ENCODE measurements at regions not wholly inside any gene's neighbourhood (a gene's known extent, or its start where the extent isn't known, plus 50 kb on each side); places are given as distances from the start of the nearest gene placed in this dataset.

GRCh38 chr2:16062471-16063250 is 122.3 kb downstream of the MYCN start:
- no peak for DNase-seq (ENCODE audit: low spot score)
- TF ChIP-seq GABPA (IDR thresholded peaks at IDR 0.05 in 1 of 2, conservative IDR thresholded peaks at IDR 0.05 in 1 of 2) (no peak), HNF4G (IDR thresholded peaks at IDR 0.05) (no peak), CTCF (IDR thresholded peaks at IDR 0.05; ENCODE audit: low read depth, low read length, missing input control) (no peak), RXRA (IDR thresholded peaks at IDR 0.05) (no peak), FOXA2 (IDR thresholded peaks at IDR 0.05) (no peak), RAD21 (IDR thresholded peaks at IDR 0.05) (no peak), SP1 (IDR thresholded peaks at IDR 0.05) (no peak), JUND (IDR thresholded peaks at IDR 0.05) (no peak), HNF4A (conservative IDR thresholded peaks at IDR 0.05) (no peak), ZBTB33 (IDR thresholded peaks at IDR 0.05) (no peak)
- TF ChIP-seq, protein P1, sequence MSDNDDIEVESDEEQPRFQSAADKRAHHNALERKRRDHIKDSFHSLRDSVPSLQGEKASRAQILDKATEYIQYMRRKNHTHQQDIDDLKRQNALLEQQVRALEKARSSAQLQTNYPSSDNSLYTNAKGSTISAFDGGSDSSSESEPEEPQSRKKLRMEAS (IDR thresholded peaks at IDR 0.05), result no peak
- H3K9me3 ChIP-seq (ENCODE audit: control insufficient read depth in 4 of 4, low read length in 3 of 4), result peaks cover 2 to 13% (median 4%) of the 10 kb centered on the region in 4 donors
- no peaks in the 10 kb centered on the region for H3K4me1 ChIP-seq (ENCODE audit: control insufficient read depth in 4 of 4, insufficient read depth in 4 of 4, low read length in 3 of 4)
- no peaks in the 10 kb centered on the region for H3K27me3 ChIP-seq (ENCODE audit: control insufficient read depth in 4 of 4, insufficient read depth in 4 of 4, low read length in 3 of 4)
- no peaks in the 10 kb centered on the region for H3K36me3 ChIP-seq (ENCODE audit: control insufficient read depth in 4 of 4, insufficient read depth in 3 of 4, low read depth in 1 of 4, low read length in 3 of 4)
- no peak overlapping the region for H3K27ac ChIP-seq (ENCODE audit: low read depth in 1 of 2, low read length in 2 of 2)
- H3K9ac ChIP-seq (ENCODE audit: low read depth in 1 of 2, low read length in 2 of 2), result no peak overlapping the region
- no peak overlapping the region for H3K4me3 ChIP-seq (ENCODE audit: low read depth in 1 of 3, low read length in 3 of 3)
- WGBS, result 77% methylated on average over 1 of the region's 1 CpG

- Histone ChIP-seq H3K9ac (ENCODE audit: low read depth in 1 of 2, low read length in 2 of 2) (no peak overlapping the region), H3K36me3 (ENCODE audit: control insufficient read depth in 4 of 4, insufficient read depth in 3 of 4, low read depth in 1 of 4, low read length in 3 of 4) (no peaks in the 10 kb centered on the region), H3K4me3 (ENCODE audit: low read depth in 1 of 3, low read length in 3 of 3) (no peak overlapping the region), H3K27me3 (ENCODE audit: control insufficient read depth in 4 of 4, insufficient read depth in 4 of 4, low read length in 3 of 4) (no peaks in the 10 kb centered on the region), H3K27ac (ENCODE audit: low read depth in 1 of 2, low read length in 2 of 2) (no peak overlapping the region), H3K9me3 (ENCODE audit: control insufficient read depth in 4 of 4, low read length in 3 of 4) (peaks cover 2 to 13% (median 4%) of the 10 kb centered on the region in 4 donors), H3K4me1 (ENCODE audit: control insufficient read depth in 4 of 4, insufficient read depth in 4 of 4, low read length in 3 of 4) (no peaks in the 10 kb centered on the region)
- no peak for TF ChIP-seq SP1 (IDR thresholded peaks at IDR 0.05)
- no peak for TF ChIP-seq RXRA (IDR thresholded peaks at IDR 0.05)
- TF ChIP-seq CTCF (IDR thresholded peaks at IDR 0.05; ENCODE audit: low read depth, low read length, missing input control), result no peak
- TF ChIP-seq HNF4A (conservative IDR thresholded peaks at IDR 0.05), result no peak
- TF ChIP-seq, protein P2, sequence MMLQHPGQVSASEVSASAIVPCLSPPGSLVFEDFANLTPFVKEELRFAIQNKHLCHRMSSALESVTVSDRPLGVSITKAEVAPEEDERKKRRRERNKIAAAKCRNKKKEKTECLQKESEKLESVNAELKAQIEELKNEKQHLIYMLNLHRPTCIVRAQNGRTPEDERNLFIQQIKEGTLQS (IDR thresholded peaks at IDR 0.05), result no peak
- no peak for DNase-seq (ENCODE audit: low spot score)
- WGBS, result 78% methylated on average over 2 of the region's 2 CpGs
These were observed 121.3 kb downstream of the MYCN start for GRCh38 chr2:16061441-16062217.
